Activated CD4-positive, alpha-beta memory T cell treated with anti-CD3 and anti-CD28 coated beads, Interleukin-2, amount 10 ng/mL, durations not matched to agents 7 days and 5 days (primary cell): ENCODE measurements at regions not wholly inside any gene's neighbourhood (a gene's known extent, or its start where the extent isn't known, plus 50 kb on each side); places are given as distances from the start of the nearest gene placed in this dataset.

ENCODE experiments used
- CTCF ChIA-PET: fragments of 350-600 bp; sonication (Branson Sonifier 250); formaldehyde crosslinking; loops from one replicate; lab custom pipeline; 2021; ENCODE audit warnings: antibody characterized with exemption, inconsistent platforms; lab: Charles Lee
- POLR2A ChIA-PET: fragments of 350-600 bp; sonication (Branson Sonifier 250); formaldehyde crosslinking; loops from one replicate; lab custom pipeline; 2021; ENCODE audit warnings: antibody characterized with exemption; lab: Charles Lee
- DNase-seq: peaks from one replicate; pipeline ENCODE4 v3.0.0-alpha.2; 2020
- H3K27ac Mint-ChIP-seq: one replicate; pipeline ENCODE4 v1.8.0; 2021; ENCODE audit warnings: mild to moderate bottlenecking, mixed read lengths
- H3K27me3 Mint-ChIP-seq: one replicate; pipeline ENCODE4 v1.8.0; 2021; ENCODE audit warnings: mixed read lengths
- H3K36me3 Mint-ChIP-seq: one replicate; pipeline ENCODE4 v1.8.0; 2021; ENCODE audit warnings: low read depth, mixed read lengths
- H3K4me1 Mint-ChIP-seq: one replicate; pipeline ENCODE4 v1.8.0; 2021; ENCODE audit warnings: mixed read lengths
- H3K4me3 Mint-ChIP-seq: one replicate; pipeline ENCODE4 v1.8.0; 2021; ENCODE audit warnings: mild to moderate bottlenecking, mixed read lengths
- H3K9me3 Mint-ChIP-seq: one replicate; pipeline ENCODE4 v1.8.0; 2021; ENCODE audit warnings: mixed read lengths

DNA sequence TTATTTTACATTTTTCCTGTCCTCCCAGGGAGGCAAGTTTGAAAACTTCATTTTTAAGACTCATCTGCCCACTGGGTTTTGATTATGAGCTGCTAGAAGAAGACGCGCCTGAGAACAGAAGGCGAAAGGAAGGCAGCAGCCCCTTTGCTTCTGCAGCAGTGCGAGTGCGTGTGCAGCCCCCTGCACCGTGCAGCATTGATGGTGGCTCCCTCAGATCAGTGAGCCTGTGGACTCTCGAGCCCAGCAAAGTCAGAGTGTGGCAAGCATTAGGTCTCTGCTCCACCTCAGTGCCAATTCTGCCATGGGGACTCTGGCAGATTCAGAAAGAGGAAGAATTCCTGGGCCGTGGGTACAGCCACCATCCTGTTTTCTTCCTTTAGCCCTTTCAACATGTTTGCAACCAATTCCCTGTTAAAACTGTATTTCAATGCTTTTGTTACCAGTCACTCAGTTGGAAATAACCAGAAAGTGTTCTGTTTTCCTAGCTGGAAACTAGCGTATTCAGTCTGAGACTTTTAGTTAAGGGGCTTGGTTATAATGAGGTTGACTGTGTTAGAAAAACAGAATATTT lies 134.8 kb upstream of the OGFRL1 start:
- no peaks in the 10 kb centered on the region for H3K4me1 Mint-ChIP-seq
- no peaks in the 10 kb centered on the region for H3K27me3 Mint-ChIP-seq
- DNase-seq, result no peak
- H3K36me3 Mint-ChIP-seq, result no peaks in the 10 kb centered on the region
- CTCF ChIA-PET, result no interaction called here
- H3K9me3 Mint-ChIP-seq, result no peaks in the 10 kb centered on the region
- H3K4me3 Mint-ChIP-seq, result no peak overlapping the region
- POLR2A ChIA-PET, result no interaction called here
- H3K27ac Mint-ChIP-seq, result no peak overlapping the region

GRCh38 chr6:71157345-71157744 lies 131.3 kb upstream of the OGFRL1 start:
- CTCF ChIA-PET, result no interaction called here

DNA sequence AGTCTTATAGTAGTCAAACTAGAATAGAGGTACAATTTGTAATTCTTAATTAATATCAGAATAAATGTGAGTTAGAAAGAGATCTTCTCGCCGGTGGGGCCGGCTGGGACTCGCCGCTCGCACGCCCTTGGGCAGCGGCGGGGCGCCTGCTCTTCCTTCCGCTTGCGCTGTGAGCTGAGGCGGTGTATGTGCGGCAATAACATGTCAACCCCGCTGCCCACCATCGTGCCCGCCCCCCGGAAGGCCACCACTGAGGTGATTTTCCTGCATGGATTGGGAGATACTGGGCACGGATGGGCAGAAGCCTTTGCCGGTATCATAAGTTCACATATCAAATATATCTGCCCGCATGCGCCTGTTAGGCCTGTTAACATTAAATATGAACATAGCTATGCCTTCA lies 123.7 kb upstream of the OGFRL1 start:
- ChIA-PET CTCF (no interaction called here), POLR2A (no interaction called here)
- no peak overlapping the region for H3K27ac Mint-ChIP-seq
- no peaks in the 10 kb centered on the region for H3K36me3 Mint-ChIP-seq
- no peak for DNase-seq
- H3K9me3 Mint-ChIP-seq, result no peaks in the 10 kb centered on the region
- H3K4me3 Mint-ChIP-seq, result no peak overlapping the region
- H3K4me1 Mint-ChIP-seq, result no peaks in the 10 kb centered on the region
- peaks cover 3% of the 10 kb centered on the region for H3K27me3 Mint-ChIP-seq

More at GRCh38 chr6:71157345-71157744, 131.3 kb upstream of the OGFRL1 start:
- no peak for DNase-seq
- Mint-ChIP-seq H3K4me3 (no peak overlapping the region), H3K4me1 (no peaks in the 10 kb centered on the region), H3K9me3 (no peaks in the 10 kb centered on the region), H3K36me3 (no peaks in the 10 kb centered on the region), H3K27me3 (no peaks in the 10 kb centered on the region), H3K27ac (no peak overlapping the region)
- POLR2A ChIA-PET, result no interaction called here

DNA sequence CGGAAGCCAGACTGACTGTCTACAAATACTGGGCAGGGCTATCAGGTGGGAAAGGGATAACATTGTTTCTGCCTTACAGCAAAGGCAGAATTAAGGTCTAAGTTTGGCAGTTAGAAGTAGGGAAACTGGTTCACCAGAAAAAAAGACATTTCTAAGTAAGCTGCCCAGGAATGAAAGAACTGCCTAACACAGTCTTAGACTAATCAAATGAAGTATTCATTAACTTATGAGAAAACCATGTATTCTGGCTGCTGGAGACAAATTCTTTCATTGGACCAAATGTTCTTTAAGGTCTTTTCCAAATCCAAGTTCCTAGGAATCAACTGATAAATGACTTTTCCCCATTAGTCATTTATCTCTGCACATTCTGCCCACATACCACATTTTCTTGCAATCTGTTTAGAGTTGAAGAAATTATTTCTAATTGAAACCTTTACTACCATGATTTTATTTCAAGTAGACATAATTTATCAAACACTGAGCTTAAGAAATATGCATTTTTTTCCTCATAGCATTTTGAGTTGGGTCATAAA lies 120.3 kb upstream of the OGFRL1 start:
- POLR2A ChIA-PET, result no interaction called here
- H3K9me3 Mint-ChIP-seq, result no peaks in the 10 kb centered on the region
- DNase-seq, result no peak
- no peak overlapping the region for H3K4me3 Mint-ChIP-seq
- no peaks in the 10 kb centered on the region for H3K36me3 Mint-ChIP-seq
- no peaks in the 10 kb centered on the region for H3K4me1 Mint-ChIP-seq
- no peak overlapping the region for H3K27ac Mint-ChIP-seq
- peaks cover 5% of the 10 kb centered on the region for H3K27me3 Mint-ChIP-seq
- CTCF ChIA-PET, result no interaction called here

DNA sequence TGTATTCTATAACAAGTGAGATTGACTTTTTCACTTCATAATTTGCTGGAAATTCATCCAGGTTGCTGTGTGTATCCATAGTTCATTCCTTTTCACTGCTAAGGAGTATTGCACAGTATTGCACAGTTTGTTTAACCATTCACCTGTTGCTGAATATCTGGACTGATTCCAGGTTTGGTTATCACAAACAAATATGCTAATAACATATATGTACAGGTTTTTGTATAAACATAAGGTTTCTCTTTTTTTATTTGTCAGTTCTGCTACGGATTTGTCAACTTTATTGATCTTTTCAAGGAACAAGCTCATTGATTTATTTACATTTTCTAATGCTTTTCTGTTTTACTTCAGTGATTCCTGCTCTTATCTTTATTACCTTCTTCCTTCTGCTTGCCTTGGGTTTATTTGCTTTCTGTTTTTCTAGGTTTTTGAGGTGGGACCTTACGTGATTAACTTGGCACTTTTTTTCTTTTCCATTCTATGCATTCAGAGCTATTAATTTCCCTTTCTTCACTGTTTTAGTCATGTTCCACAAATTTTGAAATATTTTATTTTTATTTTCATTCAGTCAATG lies 117.0 kb upstream of the OGFRL1 start:
- H3K4me3 Mint-ChIP-seq, result no peak overlapping the region
- H3K4me1 Mint-ChIP-seq, result no peaks in the 10 kb centered on the region
- CTCF ChIA-PET, result no interaction called here
- no peaks in the 10 kb centered on the region for H3K36me3 Mint-ChIP-seq
- peaks cover 5% of the 10 kb centered on the region for H3K27me3 Mint-ChIP-seq
- no peak for DNase-seq
- POLR2A ChIA-PET, result no interaction called here
- no peak overlapping the region for H3K27ac Mint-ChIP-seq
- H3K9me3 Mint-ChIP-seq, result no peaks in the 10 kb centered on the region

- peaks cover 17% of the 10 kb centered on the region for H3K27me3 Mint-ChIP-seq
- no peaks in the 10 kb centered on the region for H3K4me1 Mint-ChIP-seq
- H3K4me3 Mint-ChIP-seq, result no peak overlapping the region
- CTCF ChIA-PET, result no interaction called here
- DNase-seq, result no peak
- H3K36me3 Mint-ChIP-seq, result no peaks in the 10 kb centered on the region
- POLR2A ChIA-PET, result no interaction called here
- H3K27ac Mint-ChIP-seq, result no peak overlapping the region
- no peaks in the 10 kb centered on the region for H3K9me3 Mint-ChIP-seq
Observed at GRCh38 chr6:71179249-71179885, 109.2 kb upstream of the OGFRL1 start.

GRCh38 chr6:71181565-71181964 lies 107.0 kb upstream of the OGFRL1 start:
- H3K27me3 Mint-ChIP-seq, result peaks cover 18% of the 10 kb centered on the region
- no peak overlapping the region for H3K4me3 Mint-ChIP-seq
- H3K9me3 Mint-ChIP-seq, result no peaks in the 10 kb centered on the region
- ChIA-PET POLR2A (no interaction called here), CTCF (no interaction called here)
- DNase-seq, result no peak
- no peaks in the 10 kb centered on the region for H3K4me1 Mint-ChIP-seq
- no peak overlapping the region for H3K27ac Mint-ChIP-seq
- H3K36me3 Mint-ChIP-seq, result no peaks in the 10 kb centered on the region

DNA sequence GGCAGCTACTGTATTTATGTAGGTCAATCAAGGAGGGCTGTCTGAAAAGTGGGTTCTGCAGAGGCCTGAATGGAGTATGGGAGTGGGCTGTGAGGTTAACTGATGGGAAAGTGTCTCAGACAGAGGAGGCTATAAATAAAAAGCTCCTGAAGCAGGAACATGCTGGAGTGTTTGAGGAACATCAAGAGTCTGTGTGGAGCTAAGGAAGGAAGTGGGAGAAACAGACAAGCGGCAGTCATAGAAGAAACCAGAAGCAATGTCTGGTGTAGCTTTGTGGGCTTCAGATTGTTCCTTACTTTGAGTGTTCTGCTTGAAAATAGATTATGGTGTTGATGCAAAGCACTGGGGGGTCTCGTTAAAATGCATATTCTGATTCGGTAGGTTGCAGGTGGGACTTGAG lies 101.5 kb upstream of the OGFRL1 start:
- Mint-ChIP-seq H3K9me3 (no peaks in the 10 kb centered on the region), H3K36me3 (no peaks in the 10 kb centered on the region), H3K27ac (no peak overlapping the region), H3K4me3 (no peak overlapping the region), H3K4me1 (no peaks in the 10 kb centered on the region), H3K27me3 (peaks cover 16% of the 10 kb centered on the region)
- POLR2A ChIA-PET, result no interaction called here
- CTCF ChIA-PET, result interaction anchor here (1.1 kb wide), 1 partner anchor 163 kb away, joined by 3 read pairs; no protein-coding TSS in a partner anchor
- no peak for DNase-seq

DNA sequence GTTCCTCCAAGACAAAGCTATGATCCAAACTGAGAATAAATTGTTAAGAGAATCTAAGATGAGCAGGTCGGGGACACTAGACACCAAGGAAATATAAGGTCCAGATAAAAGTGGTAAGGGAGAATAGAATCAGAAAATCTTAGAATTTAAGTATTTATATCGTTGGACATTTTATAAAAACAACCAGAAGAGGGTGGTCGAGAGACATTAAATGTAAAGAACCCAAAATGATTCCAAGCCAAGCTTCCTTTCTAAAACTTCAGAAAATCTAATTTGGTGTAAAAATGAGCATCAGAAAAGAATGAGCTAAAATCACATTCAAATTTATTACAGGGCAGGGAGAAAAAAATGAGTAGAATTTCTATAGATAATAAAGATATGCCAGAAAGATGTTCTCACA lies 97.8 kb upstream of the OGFRL1 start:
- ChIA-PET CTCF (interaction anchor here (0.8 to 1.5 kb wide), 4 partner anchors 10 to 163 kb away, joined by 3 to 7 read pairs (median 4); no protein-coding TSS in a partner anchor), POLR2A (no interaction called here)
- H3K9me3 Mint-ChIP-seq, result no peaks in the 10 kb centered on the region
- H3K27me3 Mint-ChIP-seq, result peaks cover 4% of the 10 kb centered on the region
- no peaks in the 10 kb centered on the region for H3K36me3 Mint-ChIP-seq
- H3K27ac Mint-ChIP-seq, result no peak overlapping the region
- no peaks in the 10 kb centered on the region for H3K4me1 Mint-ChIP-seq
- no peak overlapping the region for H3K4me3 Mint-ChIP-seq
- DNase-seq, result no peak

DNA sequence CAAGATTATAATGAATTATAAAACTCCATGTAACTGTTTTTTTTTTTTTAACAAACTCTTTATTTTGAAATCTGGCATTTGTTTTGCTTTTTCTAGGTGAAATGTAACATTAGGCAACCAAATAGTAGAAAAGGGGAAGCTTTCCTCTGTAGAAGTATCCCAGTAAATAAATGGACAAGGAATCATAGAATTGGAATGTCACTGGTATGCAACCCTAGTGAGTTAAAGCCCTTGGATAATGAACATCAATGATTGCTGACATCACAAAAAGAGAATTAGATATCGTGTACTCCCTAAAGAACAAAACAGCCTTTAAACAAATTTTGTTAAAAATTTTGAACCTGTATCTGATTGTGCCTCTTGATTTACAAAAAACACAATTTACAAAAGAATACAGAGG lies 93.9 kb upstream of the OGFRL1 start:
- CTCF ChIA-PET, result no interaction called here
- Mint-ChIP-seq H3K4me1 (no peaks in the 10 kb centered on the region), H3K27ac (no peak overlapping the region), H3K9me3 (no peaks in the 10 kb centered on the region), H3K27me3 (peaks cover 5% of the 10 kb centered on the region), H3K36me3 (no peaks in the 10 kb centered on the region), H3K4me3 (no peak overlapping the region)
- no peak for DNase-seq
- POLR2A ChIA-PET, result no interaction called here

- no peak for DNase-seq
- no peak overlapping the region for H3K4me3 Mint-ChIP-seq
- H3K4me1 Mint-ChIP-seq, result no peaks in the 10 kb centered on the region
- ChIA-PET POLR2A (no interaction called here), CTCF (no interaction called here)
- peaks cover 3% of the 10 kb centered on the region for H3K27me3 Mint-ChIP-seq
- no peaks in the 10 kb centered on the region for H3K9me3 Mint-ChIP-seq
- no peaks in the 10 kb centered on the region for H3K36me3 Mint-ChIP-seq
- H3K27ac Mint-ChIP-seq, result no peak overlapping the region
Observed at GRCh38 chr6:71197267-71197666, 91.3 kb upstream of the OGFRL1 start.

GRCh38 chr6:71197780-71198179 lies 90.8 kb upstream of the OGFRL1 start:
- Mint-ChIP-seq H3K36me3 (no peaks in the 10 kb centered on the region), H3K9me3 (no peaks in the 10 kb centered on the region), H3K27me3 (peaks cover 3% of the 10 kb centered on the region), H3K4me1 (no peaks in the 10 kb centered on the region), H3K27ac (no peak overlapping the region), H3K4me3 (no peak overlapping the region)
- no peak for DNase-seq
- ChIA-PET POLR2A (no interaction called here), CTCF (no interaction called here)

- Mint-ChIP-seq H3K27me3 (peaks cover 3% of the 10 kb centered on the region), H3K27ac (no peak overlapping the region), H3K4me1 (no peaks in the 10 kb centered on the region), H3K36me3 (no peaks in the 10 kb centered on the region), H3K4me3 (no peak overlapping the region), H3K9me3 (no peaks in the 10 kb centered on the region)
- no peak for DNase-seq
- ChIA-PET CTCF (no interaction called here), POLR2A (no interaction called here)
Observed at GRCh38 chr6:71198908-71199307, 89.7 kb upstream of the OGFRL1 start.

- Mint-ChIP-seq H3K9me3 (no peaks in the 10 kb centered on the region), H3K4me1 (no peaks in the 10 kb centered on the region), H3K4me3 (no peak overlapping the region), H3K27me3 (peaks cover 3% of the 10 kb centered on the region), H3K36me3 (no peaks in the 10 kb centered on the region), H3K27ac (no peak overlapping the region)
- ChIA-PET CTCF (no interaction called here), POLR2A (no interaction called here)
- DNase-seq, result no peak
Observed at GRCh38 chr6:71199736-71200135, 88.9 kb upstream of the OGFRL1 start.
